ENCODE measurements at regions not wholly inside any gene's neighbourhood (a gene's known extent, or its start where the extent isn't known, plus 50 kb on each side); places are given as distances from the start of the nearest gene placed in this dataset.

- H3K36me3 ChIP-seq (replicated peaks in 1 of 2; ENCODE audit: insufficient read depth in 1 of 2, low read depth in 2 of 2): no peaks in the 10 kb centered on the region
- H3K4me3 ChIP-seq: no peak overlapping the region
- intact Hi-C loops (cut with DNase I): no loop called here
- H3K9me3 ChIP-seq: no peaks in the 10 kb centered on the region
- 67 to 70% methylated on average over 2 of the region's 2 CpGs for WGBS, 2 donors
- ATAC-seq (no peak), DNase-seq (no peak)
- no peaks in the 10 kb centered on the region for H3K4me1 ChIP-seq
- H3K27me3 ChIP-seq: no peaks in the 10 kb centered on the region
- H3K27ac ChIP-seq: no peak overlapping the region
- no peak for TF ChIP-seq POLR2A (IDR thresholded peaks at IDR 0.05)
- TF ChIP-seq CTCF (IDR thresholded peaks at IDR 0.05): no peak
These were observed 1158.6 kb downstream of the CDH12 start for GRCh38 chr5:21694567-21694966.

- Histone ChIP-seq H3K4me3 (no peak overlapping the region), H3K27ac (no peak overlapping the region), H3K27me3 (no peaks in the 10 kb centered on the region), H3K36me3 (replicated peaks in 1 of 2; ENCODE audit: insufficient read depth in 1 of 2, low read depth in 2 of 2) (no peaks in the 10 kb centered on the region), H3K9me3 (no peaks in the 10 kb centered on the region), H3K4me1 (no peaks in the 10 kb centered on the region)
- ATAC-seq: no peak
- intact Hi-C loops (cut with DNase I): no loop called here
- TF ChIP-seq CTCF (IDR thresholded peaks at IDR 0.05): no peak
- TF ChIP-seq POLR2A (IDR thresholded peaks at IDR 0.05): no peak
- DNase-seq: no peak
These were observed 1159.6 kb downstream of the CDH12 start for GRCh38 chr5:21693591-21693990.

GRCh38 chr5:21689587-21689986 is 1163.6 kb downstream of the CDH12 start:
- Histone ChIP-seq H3K4me3 (no peak overlapping the region), H3K9me3 (no peaks in the 10 kb centered on the region), H3K27ac (no peak overlapping the region), H3K36me3 (replicated peaks in 1 of 2; ENCODE audit: insufficient read depth in 1 of 2, low read depth in 2 of 2) (no peaks in the 10 kb centered on the region), H3K27me3 (no peaks in the 10 kb centered on the region), H3K4me1 (no peaks in the 10 kb centered on the region)
- WGBS, 2 donors: 59 to 66% methylated on average over 3 of the region's 3 CpGs
- intact Hi-C loops (cut with DNase I): no loop called here
- DNase-seq (no peak), ATAC-seq (no peak)
- TF ChIP-seq POLR2A (IDR thresholded peaks at IDR 0.05) (no peak), CTCF (IDR thresholded peaks at IDR 0.05) (no peak)

GRCh38 chr5:21688655-21689054 is 1164.5 kb downstream of the CDH12 start:
- no peaks in the 10 kb centered on the region for H3K36me3 ChIP-seq (replicated peaks in 1 of 2; ENCODE audit: insufficient read depth in 1 of 2, low read depth in 2 of 2)
- 52 to 53% methylated on average over 1 of the region's 1 CpG for WGBS, 2 donors
- TF ChIP-seq CTCF (IDR thresholded peaks at IDR 0.05): no peak
- no peak for TF ChIP-seq POLR2A (IDR thresholded peaks at IDR 0.05)
- H3K4me1 ChIP-seq: no peaks in the 10 kb centered on the region
- no peak for DNase-seq
- no peaks in the 10 kb centered on the region for H3K27me3 ChIP-seq
- H3K4me3 ChIP-seq: no peak overlapping the region
- no peak for ATAC-seq
- H3K27ac ChIP-seq: no peak overlapping the region
- no peaks in the 10 kb centered on the region for H3K9me3 ChIP-seq
- intact Hi-C loops (cut with DNase I): no loop called here

- intact Hi-C loops (cut with DNase I): no loop called here
- H3K27me3 ChIP-seq: no peaks in the 10 kb centered on the region
- H3K9me3 ChIP-seq: no peaks in the 10 kb centered on the region
- no peaks in the 10 kb centered on the region for H3K4me1 ChIP-seq
- 50 to 69% methylated on average over 5 of the region's 5 CpGs for WGBS, 2 donors
- DNase-seq: no peak
- no peak for ATAC-seq
- no peak overlapping the region for H3K27ac ChIP-seq
- TF ChIP-seq CTCF (IDR thresholded peaks at IDR 0.05): no peak
- no peak for TF ChIP-seq POLR2A (IDR thresholded peaks at IDR 0.05)
- H3K4me3 ChIP-seq: no peak overlapping the region
- no peaks in the 10 kb centered on the region for H3K36me3 ChIP-seq (replicated peaks in 1 of 2; ENCODE audit: insufficient read depth in 1 of 2, low read depth in 2 of 2)
These were observed 1165.5 kb downstream of the CDH12 start for GRCh38 chr5:21687621-21688020.
